Fibroblast of mammary gland (primary cell): ENCODE measurements at regions not wholly inside any gene's neighbourhood (a gene's known extent, or its start where the extent isn't known, plus 50 kb on each side); places are given as distances from the start of the nearest gene placed in this dataset.
A peak's percentile ranks its signal among the peaks of the same experiment; 100 is the strongest.

Experiments
- DNase-seq: peaks from one replicate; pipeline ENCODE4 v3.0.0-alpha.2; 2010; ENCODE audit warnings: low read depth
- H3K4me3 ChIP-seq: 2 replicates; pipeline ENCODE4 v1.5.1; 2011; ENCODE audit warnings: low read depth, mild to moderate bottlenecking, low read length, moderate library complexity; ENCODE audit not compliant: control insufficient read depth
- CTCF ChIP-seq: conservative IDR thresholded peaks from 2 replicates; pipeline ENCODE4 v1.5.1; 2011; ENCODE audit warnings: low read depth, low read length, inconsistent platforms; ENCODE audit not compliant: control insufficient read depth, insufficient read depth

- no peak for TF ChIP-seq CTCF
- DNase-seq = no peak
- H3K4me3 ChIP-seq = no peak overlapping the region
Measured at GRCh38 chr15:31858026-31858425, 172.3 kb upstream of the CHRNA7 start.

GRCh38 chr15:31866248-31866647, 164.1 kb upstream of the CHRNA7 start:
- no peak for DNase-seq
- no peak overlapping the region for H3K4me3 ChIP-seq
- TF ChIP-seq CTCF = no peak

GRCh38 chr15:31867536-31868442, 162.5 kb upstream of the CHRNA7 start:
- peak; percentile 74 for TF ChIP-seq CTCF
- no peak overlapping the region for H3K4me3 ChIP-seq
- DNase-seq = peak; percentile 56

GRCh38 chr15:31869686-31870307, 160.5 kb upstream of the CHRNA7 start:
- TF ChIP-seq CTCF = no peak
- DNase-seq = peak; percentile 1
- H3K4me3 ChIP-seq = peak overlapping the region; percentile 27

DNA sequence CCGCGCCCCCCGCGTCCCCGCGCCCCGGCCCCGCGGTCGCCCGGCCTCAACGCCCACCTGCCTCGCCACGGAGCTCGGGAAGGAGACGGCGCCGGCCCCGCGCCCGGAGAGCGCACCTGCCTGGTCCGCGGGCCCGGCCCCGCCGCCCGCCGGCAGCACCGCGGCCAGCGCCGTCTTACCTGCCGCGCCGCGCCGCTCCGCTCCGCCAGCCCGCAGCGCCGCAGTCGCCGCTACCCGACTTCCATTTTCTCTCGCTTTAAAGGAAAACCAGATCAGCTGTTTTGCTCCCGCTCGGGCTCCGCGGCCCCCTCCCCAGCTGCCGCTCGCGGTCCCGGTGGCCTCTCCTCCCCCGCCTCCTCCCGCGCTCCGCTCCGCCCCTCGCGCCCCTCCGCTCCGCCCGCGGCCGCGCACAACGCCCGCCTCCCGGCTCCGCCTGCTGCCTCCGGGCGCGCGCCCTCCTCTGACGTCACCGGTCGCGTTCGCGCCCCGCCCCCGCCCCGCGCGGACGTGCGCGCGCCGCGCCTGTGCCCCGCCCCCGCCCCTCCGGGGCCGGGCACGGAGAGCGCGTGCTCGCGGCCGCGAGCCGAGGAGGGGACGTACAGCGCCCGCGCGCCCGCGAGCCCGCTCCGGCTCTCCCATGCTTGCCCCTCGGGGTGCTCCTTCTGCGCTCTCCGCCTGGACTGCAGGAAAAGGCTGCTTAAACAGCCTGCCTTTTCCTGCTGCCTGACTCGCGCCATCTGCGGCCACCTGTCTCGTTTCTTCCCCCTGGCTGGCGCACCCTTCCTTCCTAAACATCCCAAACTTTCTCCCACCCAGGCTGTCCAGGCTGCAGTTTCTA, 159.8 kb upstream of the CHRNA7 start, which contains the start of gene OTUD7A:
Gene OTUD7A, minus strand, starts transcription at position 346 of the 838 bp plus-strand sequence.
- no peak for TF ChIP-seq CTCF
- H3K4me3 ChIP-seq = peak within 1 kb of the TSS; percentile 57
- peak; percentile 60 for DNase-seq

DNA sequence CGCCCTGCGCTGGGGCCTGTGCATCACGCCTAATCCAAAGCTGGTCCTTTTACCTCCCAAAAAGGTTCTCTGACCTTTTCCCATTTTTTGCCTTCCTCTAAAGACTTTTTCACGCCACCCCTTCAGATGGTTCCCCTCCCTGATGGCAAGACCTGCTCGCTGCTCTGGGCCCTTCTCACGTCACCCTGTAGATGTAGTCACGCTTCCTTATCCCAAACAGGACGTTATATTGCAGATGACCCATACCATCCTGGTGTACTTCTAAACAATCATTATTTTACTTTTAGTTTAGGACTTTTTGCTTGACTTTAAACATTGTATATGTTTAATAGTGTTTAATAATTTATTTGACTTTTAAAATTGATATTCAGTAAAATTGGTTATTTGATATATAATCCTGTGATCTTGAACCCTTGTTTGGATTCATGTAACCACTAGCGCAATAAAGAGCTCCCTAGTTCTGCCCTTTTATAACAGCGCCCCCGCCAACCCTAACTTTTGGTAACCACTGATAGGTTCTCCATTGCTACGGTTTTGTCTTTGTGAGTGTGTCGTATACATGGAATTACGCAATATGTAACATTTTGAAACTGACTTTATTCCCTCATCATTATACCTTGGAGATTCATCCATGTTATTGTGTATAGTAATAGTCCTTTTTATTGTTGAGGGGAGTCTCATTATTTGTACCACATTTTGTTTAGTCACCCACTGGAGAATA, 159.0 kb upstream of the CHRNA7 start:
- peak; percentile 3 for DNase-seq
- TF ChIP-seq CTCF = no peak
- peak overlapping the region; percentile 57 for H3K4me3 ChIP-seq
